ENCODE measurements at regions not wholly inside any gene's neighbourhood (a gene's known extent, or its start where the extent isn't known, plus 50 kb on each side); places are given as distances from the start of the nearest gene placed in this dataset.

DNA sequence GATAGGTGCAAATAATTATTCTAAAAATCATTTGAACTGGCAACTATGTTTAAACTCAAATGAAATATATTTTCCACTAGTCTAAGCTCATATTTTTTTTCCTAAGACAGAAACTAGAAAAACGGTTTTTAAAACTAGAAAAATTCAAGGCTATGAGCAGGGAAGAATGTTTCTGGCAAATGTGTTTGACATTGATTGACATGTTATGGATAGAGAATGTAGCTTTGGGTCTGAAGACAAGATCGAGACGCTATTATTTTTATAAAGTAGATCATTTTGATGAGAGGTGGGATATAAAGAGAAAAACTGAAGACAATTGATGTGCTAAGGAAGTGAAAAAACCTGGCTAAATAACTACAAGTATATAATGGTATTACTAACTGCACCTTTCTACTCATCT, 415.2 kb downstream of the GABRB3 start:
- Histone ChIP-seq H3K4me1 (ENCODE audit: insufficient read depth) (no peaks in the 10 kb centered on the region), H3K4me3 (ENCODE audit: low read depth, low read length) (no peak overlapping the region), H3K27ac (ENCODE audit: low read depth) (no peak overlapping the region), H3K36me3 (ENCODE audit: insufficient read depth) (no peaks in the 10 kb centered on the region)
- WGBS = 77% methylated on average over 3 of the region's 3 CpGs
- no peak for DNase-seq (ENCODE audit: extremely low spot score)

DNA sequence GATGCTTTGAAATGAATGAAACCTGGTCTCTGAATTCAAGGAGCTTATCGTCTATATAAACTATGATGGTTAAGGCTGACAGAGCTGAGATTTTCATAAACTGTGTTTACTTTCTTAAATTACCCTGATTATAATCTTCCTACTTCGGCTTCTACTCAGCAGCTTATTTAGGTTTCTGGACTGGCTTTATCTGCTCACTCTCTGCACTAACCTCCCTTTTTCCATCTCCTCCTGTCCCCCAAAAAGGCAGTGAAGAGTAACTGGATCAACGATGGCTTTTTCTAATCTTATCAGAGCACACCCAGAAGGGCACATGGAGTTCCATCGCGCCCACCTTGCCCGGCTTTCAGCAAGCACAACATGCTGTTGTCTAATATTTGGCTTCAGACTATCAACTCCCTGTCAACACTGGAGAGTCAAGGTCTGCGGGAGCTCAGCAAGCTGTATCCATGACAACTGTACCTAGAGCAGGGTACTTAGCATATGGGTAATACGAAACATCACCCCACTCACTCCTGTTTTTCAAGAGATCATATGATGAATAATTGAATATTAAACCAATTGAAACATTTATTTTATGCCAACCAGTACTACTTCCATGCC, 417.3 kb downstream of the GABRB3 start:
- H3K36me3 ChIP-seq (ENCODE audit: insufficient read depth) = no peaks in the 10 kb centered on the region
- no peak overlapping the region for H3K27ac ChIP-seq (ENCODE audit: low read depth)
- no peak overlapping the region for H3K4me3 ChIP-seq (ENCODE audit: low read depth, low read length)
- WGBS = 35% methylated on average over 8 of the region's 8 CpGs
- no peaks in the 10 kb centered on the region for H3K4me1 ChIP-seq (ENCODE audit: insufficient read depth)
- no peak for DNase-seq (ENCODE audit: extremely low spot score)

DNA sequence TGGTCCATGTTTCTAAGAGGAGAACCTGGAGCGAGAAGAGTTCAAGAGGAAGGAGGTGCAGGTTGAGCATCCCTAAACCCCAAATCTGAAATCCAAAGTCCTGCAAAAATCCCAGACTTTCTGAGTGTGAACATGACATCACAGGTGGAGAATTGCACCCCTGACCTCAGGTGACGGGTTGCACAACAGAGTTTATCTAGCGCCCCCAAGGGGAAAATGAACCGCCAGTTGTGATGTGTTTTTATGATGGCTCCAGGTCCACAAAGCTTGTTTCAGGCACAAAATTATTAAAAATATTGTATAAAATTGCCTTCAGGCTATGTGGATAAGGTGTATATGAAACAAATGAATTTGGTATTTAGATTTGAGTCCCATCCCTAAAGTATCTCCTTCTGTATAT, 420.0 kb downstream of the GABRB3 start:
- Histone ChIP-seq H3K36me3 (ENCODE audit: insufficient read depth) (no peaks in the 10 kb centered on the region), H3K27ac (ENCODE audit: low read depth) (no peak overlapping the region), H3K4me3 (ENCODE audit: low read depth, low read length) (no peak overlapping the region), H3K4me1 (ENCODE audit: insufficient read depth) (no peaks in the 10 kb centered on the region)
- WGBS = 76% methylated on average over 4 of the region's 4 CpGs
- DNase-seq (ENCODE audit: extremely low spot score) = no peak

DNA sequence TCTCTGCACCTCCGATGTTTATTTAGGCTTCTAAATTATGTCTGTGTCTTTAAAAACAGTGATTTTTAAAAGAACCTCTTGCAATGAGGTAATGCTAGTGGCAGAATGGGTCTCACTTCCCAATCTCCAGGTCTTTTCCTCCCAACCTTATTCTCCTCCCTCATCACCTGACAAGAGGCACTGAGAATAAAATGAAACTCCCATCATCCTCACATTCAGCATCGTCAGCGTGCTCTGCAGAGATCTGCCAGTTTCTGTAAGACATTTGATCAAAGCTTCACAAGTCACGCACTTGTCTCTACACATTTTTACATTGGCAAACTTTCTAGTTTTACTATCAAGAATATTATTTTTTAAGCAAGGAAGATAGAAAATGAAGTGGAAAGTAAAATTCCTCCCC, 420.5 kb downstream of the GABRB3 start:
- H3K4me1 ChIP-seq (ENCODE audit: insufficient read depth) = no peaks in the 10 kb centered on the region
- 87% methylated on average over 4 of the region's 4 CpGs for WGBS

DNA sequence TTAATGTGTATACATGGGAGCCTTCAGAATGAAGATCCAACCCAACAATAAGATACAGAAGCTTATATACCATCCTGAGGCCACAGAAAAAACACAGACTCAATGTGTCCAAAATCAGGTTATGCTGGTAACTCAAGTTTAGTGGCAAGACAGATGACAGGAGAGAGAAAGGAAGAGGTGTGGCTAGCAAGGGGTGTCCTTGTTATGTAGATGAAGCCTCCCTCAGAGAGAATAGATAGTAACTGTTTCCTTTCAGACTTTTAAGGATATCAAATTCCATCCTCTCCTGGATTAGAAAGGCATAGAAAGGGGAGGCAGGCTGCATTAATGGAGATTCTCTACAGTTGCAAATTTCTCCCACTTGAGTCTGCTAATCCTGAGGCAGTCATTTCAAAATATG, 447.4 kb downstream of the GABRB3 start:
- Histone ChIP-seq H3K27ac (ENCODE audit: low read depth) (no peak overlapping the region), H3K36me3 (ENCODE audit: insufficient read depth) (no peaks in the 10 kb centered on the region), H3K4me1 (ENCODE audit: insufficient read depth) (no peaks in the 10 kb centered on the region), H3K4me3 (ENCODE audit: low read depth, low read length) (no peak overlapping the region)
- no peak for DNase-seq (ENCODE audit: extremely low spot score)

More for the DNA sequence above, 420.5 kb downstream of the GABRB3 start:
- H3K27ac ChIP-seq (ENCODE audit: low read depth) = no peak overlapping the region
- DNase-seq (ENCODE audit: extremely low spot score) = no peak
- H3K4me3 ChIP-seq (ENCODE audit: low read depth, low read length) = no peak overlapping the region
- H3K36me3 ChIP-seq (ENCODE audit: insufficient read depth) = no peaks in the 10 kb centered on the region

DNA sequence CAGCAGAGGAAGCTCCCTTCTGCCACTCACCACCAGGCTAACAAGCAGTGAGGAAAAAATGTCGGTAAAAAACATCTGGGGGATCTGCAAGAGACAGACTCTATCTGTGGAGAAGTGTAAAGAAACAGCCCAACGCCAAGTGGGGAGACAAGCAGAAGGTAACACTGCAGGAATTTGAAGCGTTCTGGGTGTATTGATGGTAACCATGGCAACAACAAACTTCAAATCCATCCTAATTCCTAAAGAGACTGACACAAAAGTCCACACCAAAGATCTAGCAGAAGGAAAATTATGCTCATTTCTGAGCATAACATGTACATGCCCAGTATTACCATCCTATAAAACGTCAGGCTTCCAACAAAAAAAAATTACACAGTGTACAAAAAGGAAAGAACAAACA, 449.3 kb downstream of the GABRB3 start:
- no peak for DNase-seq (ENCODE audit: extremely low spot score)
- Histone ChIP-seq H3K27ac (ENCODE audit: low read depth) (no peak overlapping the region), H3K4me3 (ENCODE audit: low read depth, low read length) (no peak overlapping the region), H3K4me1 (ENCODE audit: insufficient read depth) (no peaks in the 10 kb centered on the region), H3K36me3 (ENCODE audit: insufficient read depth) (no peaks in the 10 kb centered on the region)
- WGBS = 66% methylated on average over 4 of the region's 4 CpGs

DNA sequence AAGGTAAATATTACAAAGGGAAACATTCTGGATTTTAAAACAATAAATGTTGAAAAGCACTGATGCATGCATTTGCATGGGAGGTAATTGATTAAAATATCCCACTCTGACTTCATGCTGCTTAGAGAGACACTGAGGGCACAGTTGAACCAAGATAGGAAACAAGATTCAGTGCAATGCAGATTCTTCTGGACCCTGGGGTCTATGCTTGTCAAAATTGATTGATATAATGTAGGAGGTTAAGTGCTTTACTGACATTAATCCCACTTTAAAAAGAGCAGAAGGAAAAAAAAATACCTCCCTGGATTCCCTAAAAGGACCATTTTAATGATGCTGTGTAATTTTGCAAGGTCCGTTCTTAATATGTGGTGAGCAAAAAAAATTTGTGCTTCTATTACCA, 454.2 kb downstream of the GABRB3 start:
- no peak overlapping the region for H3K4me3 ChIP-seq (ENCODE audit: low read depth, low read length)
- H3K36me3 ChIP-seq (ENCODE audit: insufficient read depth) = no peaks in the 10 kb centered on the region
- 86% methylated on average over 1 of the region's 1 CpG for WGBS
- no peak overlapping the region for H3K27ac ChIP-seq (ENCODE audit: low read depth)
- H3K4me1 ChIP-seq (ENCODE audit: insufficient read depth) = no peaks in the 10 kb centered on the region
- no peak for DNase-seq (ENCODE audit: extremely low spot score)

DNA sequence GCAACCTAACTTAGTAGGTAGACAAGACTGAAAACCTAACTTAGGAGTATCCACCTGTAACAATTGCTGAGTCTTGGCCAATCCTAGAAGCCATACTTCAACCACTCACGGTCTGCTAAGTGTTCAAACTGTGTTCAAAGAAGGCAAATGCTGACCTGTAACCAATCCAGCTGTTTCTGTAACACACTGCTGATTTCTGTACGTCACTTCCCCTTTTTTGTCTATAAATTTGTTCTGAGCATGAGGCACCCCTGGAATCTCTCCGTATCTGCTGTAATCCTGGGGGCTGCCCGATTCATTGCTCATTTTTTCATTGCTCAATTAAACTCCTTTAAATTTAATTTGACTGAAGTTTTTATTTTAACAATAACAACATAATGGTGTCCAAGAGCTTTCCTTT, 451.4 kb upstream of the ATP10A start:
- H3K36me3 ChIP-seq (ENCODE audit: insufficient read depth) = no peaks in the 10 kb centered on the region
- H3K27ac ChIP-seq (ENCODE audit: low read depth) = no peak overlapping the region
- no peaks in the 10 kb centered on the region for H3K4me1 ChIP-seq (ENCODE audit: insufficient read depth)
- WGBS = 67% methylated on average over 4 of the region's 4 CpGs
- no peak for DNase-seq (ENCODE audit: extremely low spot score)
- H3K4me3 ChIP-seq (ENCODE audit: low read depth, low read length) = no peak overlapping the region

DNA sequence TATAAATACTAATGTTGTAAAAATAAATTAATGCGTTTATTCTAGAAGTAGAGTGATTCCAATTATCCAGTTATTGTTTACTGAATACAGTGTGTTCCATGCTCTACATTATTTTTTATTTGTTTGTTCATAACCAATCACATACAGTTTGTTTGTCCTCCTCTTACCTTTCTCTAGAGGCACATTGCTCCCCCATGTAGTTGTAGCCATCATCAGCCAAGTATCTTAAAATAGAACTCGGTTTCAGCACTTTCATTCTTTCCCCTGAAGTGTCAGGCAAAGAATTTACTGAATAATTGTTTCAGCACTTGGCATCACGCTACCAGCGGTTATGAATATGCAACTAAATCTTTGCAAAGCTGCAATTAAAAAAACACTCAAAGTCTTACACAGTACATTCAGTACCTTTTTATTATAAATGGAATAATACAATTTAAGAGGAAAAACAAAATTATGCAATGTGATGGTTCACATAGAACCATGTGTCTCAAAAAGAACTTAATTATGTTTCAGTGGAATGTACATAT, 448.6 kb upstream of the ATP10A start:
- no peak overlapping the region for H3K27ac ChIP-seq (ENCODE audit: low read depth)
- DNase-seq (ENCODE audit: extremely low spot score) = no peak
- H3K4me3 ChIP-seq (ENCODE audit: low read depth, low read length) = no peak overlapping the region
- no peaks in the 10 kb centered on the region for H3K36me3 ChIP-seq (ENCODE audit: insufficient read depth)
- no peaks in the 10 kb centered on the region for H3K4me1 ChIP-seq (ENCODE audit: insufficient read depth)
- 83% methylated on average over 4 of the region's 4 CpGs for WGBS

DNA sequence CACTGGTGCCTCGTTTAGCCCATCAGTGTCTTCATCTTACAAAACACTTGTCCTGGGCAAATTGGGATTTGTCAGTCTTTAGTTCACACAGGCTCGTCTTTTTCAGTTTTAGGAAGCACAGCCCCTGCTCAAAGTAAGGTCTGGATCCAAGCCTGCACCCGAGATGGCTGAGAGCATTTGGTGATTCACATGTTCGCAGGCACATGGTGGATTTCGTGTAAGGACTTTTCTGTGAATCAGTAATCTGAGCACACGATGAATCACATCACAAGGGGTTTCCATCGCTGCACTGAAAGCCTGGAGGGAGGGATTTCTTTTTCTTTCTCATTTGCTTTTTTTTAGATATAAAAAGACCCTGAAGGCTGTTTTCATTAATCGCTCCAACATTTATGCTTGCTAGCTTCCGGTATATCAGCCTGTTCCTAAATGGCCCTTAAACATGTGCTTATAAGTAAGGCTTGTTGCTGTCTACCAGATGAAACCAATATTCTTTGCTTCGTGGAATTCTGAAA, 435.6 kb upstream of the ATP10A start:
- Histone ChIP-seq H3K36me3 (ENCODE audit: insufficient read depth) (no peaks in the 10 kb centered on the region), H3K4me1 (ENCODE audit: insufficient read depth) (no peaks in the 10 kb centered on the region), H3K4me3 (ENCODE audit: low read depth, low read length) (no peak overlapping the region), H3K27ac (ENCODE audit: low read depth) (no peak overlapping the region)
- 64% methylated on average over 10 of the region's 10 CpGs for WGBS
- DNase-seq (ENCODE audit: extremely low spot score) = no peak

DNA sequence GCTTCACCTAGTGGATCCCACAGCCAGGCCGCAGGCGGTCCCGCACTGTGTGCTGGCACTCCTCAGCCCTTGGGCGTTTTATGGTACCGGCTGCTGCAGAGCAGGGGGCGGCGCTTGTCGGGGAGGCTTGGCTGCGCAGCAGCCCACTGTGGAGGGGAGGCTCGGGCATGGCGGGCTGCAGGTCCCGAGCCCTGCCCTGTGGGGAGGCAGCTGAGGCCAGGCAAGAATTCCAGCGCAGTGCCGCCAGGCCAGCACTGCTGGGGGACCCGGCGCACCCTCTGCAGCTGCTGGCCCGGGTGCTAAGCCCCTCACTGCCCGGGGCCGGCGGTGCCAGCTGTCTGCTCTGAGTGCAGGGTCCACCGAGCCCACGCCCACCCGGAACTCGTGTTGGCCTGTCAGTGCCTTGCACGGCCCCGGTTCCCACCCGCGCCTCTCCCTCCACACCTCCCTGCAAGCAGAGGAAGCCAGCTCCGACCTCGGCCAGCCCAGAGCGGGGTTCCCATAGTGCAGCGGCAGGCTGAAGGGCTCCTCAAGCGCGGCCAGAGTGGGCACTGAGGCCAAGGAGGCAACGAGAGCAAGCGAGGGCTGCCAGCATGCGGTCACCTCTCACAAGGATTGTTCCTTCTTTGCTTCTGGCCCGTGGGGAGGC, 435.0 kb upstream of the ATP10A start:
- Histone ChIP-seq H3K4me1 (ENCODE audit: insufficient read depth) (no peaks in the 10 kb centered on the region), H3K27ac (ENCODE audit: low read depth) (no peak overlapping the region), H3K36me3 (ENCODE audit: insufficient read depth) (no peaks in the 10 kb centered on the region), H3K4me3 (ENCODE audit: low read depth, low read length) (no peak overlapping the region)
- DNase-seq (ENCODE audit: extremely low spot score) = no peak
- 94% methylated on average over 38 of the region's 38 CpGs for WGBS

DNA sequence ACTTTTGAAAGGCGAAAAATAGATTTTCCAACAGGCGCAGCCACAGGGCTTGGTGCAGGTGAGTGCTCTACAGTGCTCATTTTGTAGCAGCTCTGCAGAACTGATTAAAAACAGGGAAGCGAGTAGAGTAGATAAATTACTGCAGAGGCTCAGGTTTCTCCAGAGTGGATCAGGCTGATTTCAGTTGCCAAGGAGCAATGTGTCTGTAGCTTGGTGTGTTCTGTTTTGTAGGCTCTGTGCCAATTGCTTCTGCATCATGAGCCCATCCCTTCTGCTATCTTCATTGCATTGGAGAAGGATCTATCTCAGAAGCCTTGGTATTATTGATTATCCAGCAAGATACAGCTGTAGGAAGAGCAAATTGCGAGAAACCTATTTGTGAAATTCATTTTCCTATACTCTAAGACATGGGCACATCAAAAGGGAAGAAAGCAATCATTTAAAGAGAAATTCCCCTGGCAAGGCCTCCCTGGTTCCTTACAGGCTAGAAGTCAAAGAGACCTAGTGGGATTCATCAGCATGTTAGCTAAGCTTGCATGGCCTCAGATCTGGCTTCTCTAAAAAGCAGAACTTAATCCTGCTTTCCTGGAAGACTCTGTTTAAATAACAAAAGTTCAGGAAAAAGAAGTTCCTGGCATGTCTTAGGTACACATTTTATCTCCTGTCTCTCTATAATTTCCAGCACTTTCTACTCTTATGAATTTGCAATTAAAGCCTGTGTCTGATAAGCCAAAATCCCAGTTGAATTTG, 432.4 kb upstream of the ATP10A start:
- no peak overlapping the region for H3K27ac ChIP-seq (ENCODE audit: low read depth)
- WGBS = 52% methylated on average over 4 of the region's 4 CpGs
- DNase-seq (ENCODE audit: extremely low spot score) = peak; percentile 21

DNA sequence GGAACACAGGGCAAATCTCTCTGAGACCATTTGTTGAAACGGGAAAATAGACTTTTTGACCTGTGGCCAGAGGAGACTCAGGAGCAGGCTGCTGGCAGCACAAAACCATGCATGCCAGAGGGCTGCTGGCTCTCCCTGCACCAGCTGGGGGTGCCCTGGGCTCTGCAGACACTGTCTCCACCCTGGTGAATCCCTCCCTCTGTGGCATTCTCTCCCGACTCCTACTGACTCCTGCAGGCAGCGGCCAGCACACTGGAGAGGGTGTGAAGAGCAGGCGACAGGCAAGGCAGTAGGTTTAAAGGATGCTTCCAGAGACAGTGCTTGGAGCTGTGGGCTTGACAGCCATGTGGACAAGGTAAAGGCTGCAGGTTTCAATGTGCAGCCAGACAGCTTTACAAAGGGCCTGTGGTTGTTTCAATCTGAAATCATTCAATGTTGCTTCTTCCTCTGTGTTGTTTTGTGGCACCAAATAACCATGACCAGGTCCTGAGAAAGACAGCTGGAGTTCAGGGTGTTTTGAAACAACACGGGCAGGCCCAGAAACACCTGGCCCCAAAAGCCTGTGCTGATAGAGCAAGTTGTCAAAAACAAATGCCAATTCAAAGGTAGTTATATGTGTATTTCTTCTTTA, 431.0 kb upstream of the ATP10A start:
- no peaks in the 10 kb centered on the region for H3K36me3 ChIP-seq (ENCODE audit: insufficient read depth)
- DNase-seq (ENCODE audit: extremely low spot score) = no peak
- no peaks in the 10 kb centered on the region for H3K4me1 ChIP-seq (ENCODE audit: insufficient read depth)
- no peak overlapping the region for H3K27ac ChIP-seq (ENCODE audit: low read depth)
- H3K4me3 ChIP-seq (ENCODE audit: low read depth, low read length) = no peak overlapping the region
- 37% methylated on average over 5 of the region's 5 CpGs for WGBS

More for the DNA sequence above, 432.4 kb upstream of the ATP10A start:
- H3K4me1 ChIP-seq (ENCODE audit: insufficient read depth) = no peaks in the 10 kb centered on the region
- H3K4me3 ChIP-seq (ENCODE audit: low read depth, low read length) = no peak overlapping the region
- H3K36me3 ChIP-seq (ENCODE audit: insufficient read depth) = no peaks in the 10 kb centered on the region

All from urinary bladder (tissue), 3 donors.